ENCODE measurements at regions not wholly inside any gene's neighbourhood (a gene's known extent, or its start where the extent isn't known, plus 50 kb on each side); places are given as distances from the start of the nearest gene placed in this dataset.
A peak's percentile ranks its signal among the peaks of the same experiment; 100 is the strongest.

DNA sequence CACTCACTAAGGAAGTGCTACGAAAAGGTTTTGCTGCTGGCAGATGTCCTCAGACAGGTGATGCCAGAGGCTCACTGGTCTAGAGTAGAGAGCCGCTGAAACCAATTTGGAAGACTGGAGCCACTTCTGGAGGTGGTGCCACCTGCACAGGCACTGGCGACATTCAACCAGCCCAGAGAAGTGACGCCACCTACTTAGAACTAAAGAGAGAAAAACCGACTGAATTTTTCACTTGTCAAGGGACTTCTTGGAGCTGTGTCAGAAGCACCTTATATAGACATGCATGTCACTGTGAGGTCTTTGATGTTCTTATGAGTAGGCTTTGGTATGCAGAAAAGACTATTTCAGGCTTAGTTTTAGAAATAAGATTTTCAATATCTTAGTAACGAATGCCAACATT, 71.4 kb downstream of the BOD1L2 start:
- Mint-ChIP-seq H3K27ac (no peak overlapping the region), H3K36me3 (ENCODE audit: low read depth) (no peaks in the 10 kb centered on the region), H3K4me1 (peaks cover 11% of the 10 kb centered on the region), H3K4me3 (no peak overlapping the region), H3K9me3 (no peaks in the 10 kb centered on the region), H3K27me3 (ENCODE audit: low read depth) (no peaks in the 10 kb centered on the region)
- TF ChIP-seq, protein P1, sequence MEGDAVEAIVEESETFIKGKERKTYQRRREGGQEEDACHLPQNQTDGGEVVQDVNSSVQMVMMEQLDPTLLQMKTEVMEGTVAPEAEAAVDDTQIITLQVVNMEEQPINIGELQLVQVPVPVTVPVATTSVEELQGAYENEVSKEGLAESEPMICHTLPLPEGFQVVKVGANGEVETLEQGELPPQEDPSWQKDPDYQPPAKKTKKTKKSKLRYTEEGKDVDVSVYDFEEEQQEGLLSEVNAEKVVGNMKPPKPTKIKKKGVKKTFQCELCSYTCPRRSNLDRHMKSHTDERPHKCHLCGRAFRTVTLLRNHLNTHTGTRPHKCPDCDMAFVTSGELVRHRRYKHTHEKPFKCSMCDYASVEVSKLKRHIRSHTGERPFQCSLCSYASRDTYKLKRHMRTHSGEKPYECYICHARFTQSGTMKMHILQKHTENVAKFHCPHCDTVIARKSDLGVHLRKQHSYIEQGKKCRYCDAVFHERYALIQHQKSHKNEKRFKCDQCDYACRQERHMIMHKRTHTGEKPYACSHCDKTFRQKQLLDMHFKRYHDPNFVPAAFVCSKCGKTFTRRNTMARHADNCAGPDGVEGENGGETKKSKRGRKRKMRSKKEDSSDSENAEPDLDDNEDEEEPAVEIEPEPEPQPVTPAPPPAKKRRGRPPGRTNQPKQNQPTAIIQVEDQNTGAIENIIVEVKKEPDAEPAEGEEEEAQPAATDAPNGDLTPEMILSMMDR (IDR thresholded peaks at IDR 0.05; ENCODE audit: unreplicated experiment in 3 of 3), result no peak

DNA sequence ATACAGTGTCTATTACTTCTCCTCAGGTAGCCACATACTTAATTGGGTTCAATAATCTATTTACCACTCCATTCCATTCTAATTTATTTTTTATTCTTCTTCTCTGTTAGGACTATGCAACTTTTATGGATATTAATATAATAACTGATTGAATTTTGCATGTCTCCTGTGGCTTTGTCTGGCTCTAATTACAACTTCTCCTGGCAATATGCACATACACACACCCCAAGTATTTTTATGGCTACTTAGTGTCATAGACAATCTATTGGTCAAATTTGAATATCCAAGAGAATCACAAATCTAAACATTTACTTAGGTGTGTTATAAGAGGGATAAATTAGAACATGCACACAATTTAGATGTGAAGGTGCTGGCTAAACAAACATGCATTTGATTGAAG, 73.1 kb downstream of the BOD1L2 start:
- Mint-ChIP-seq H3K4me3 (no peak overlapping the region), H3K36me3 (ENCODE audit: low read depth) (no peaks in the 10 kb centered on the region), H3K4me1 (peaks cover 11% of the 10 kb centered on the region), H3K9me3 (no peaks in the 10 kb centered on the region), H3K27ac (no peak overlapping the region), H3K27me3 (ENCODE audit: low read depth) (no peaks in the 10 kb centered on the region)
- TF ChIP-seq, protein P1 (IDR thresholded peaks at IDR 0.05; ENCODE audit: unreplicated experiment in 3 of 3), result no peak

DNA sequence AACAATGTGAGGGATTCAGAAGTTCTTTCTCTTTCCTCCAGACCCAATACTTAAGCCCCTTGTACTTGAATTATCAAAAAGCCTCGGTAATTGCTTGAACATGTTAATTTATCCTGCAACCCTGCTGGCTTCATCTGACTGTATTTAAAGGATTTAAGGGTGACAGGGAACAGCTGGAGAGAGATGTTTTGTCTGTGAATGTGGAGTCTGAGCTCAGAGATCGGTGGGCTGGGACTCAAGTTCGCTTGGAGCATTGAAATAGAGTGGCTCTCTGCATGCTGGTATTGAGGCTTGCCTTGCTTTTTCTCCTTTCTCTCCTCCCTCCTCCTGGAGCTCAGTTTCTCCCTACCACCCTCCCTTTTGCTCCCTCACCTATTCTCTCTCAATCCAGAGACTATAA, 73.6 kb downstream of the BOD1L2 start:
- H3K4me1 Mint-ChIP-seq, result peaks cover 11% of the 10 kb centered on the region
- H3K9me3 Mint-ChIP-seq, result no peaks in the 10 kb centered on the region
- H3K27me3 Mint-ChIP-seq (ENCODE audit: low read depth), result no peaks in the 10 kb centered on the region
- TF ChIP-seq, protein P1 (IDR thresholded peaks at IDR 0.05; ENCODE audit: unreplicated experiment in 3 of 3), result no peak
- H3K36me3 Mint-ChIP-seq (ENCODE audit: low read depth), result no peaks in the 10 kb centered on the region
- peak overlapping the region in 1 of 3 experiments; percentile 7 for H3K4me3 Mint-ChIP-seq
- H3K27ac Mint-ChIP-seq, result peak overlapping the region in 1 of 3 experiments; percentile 68

DNA sequence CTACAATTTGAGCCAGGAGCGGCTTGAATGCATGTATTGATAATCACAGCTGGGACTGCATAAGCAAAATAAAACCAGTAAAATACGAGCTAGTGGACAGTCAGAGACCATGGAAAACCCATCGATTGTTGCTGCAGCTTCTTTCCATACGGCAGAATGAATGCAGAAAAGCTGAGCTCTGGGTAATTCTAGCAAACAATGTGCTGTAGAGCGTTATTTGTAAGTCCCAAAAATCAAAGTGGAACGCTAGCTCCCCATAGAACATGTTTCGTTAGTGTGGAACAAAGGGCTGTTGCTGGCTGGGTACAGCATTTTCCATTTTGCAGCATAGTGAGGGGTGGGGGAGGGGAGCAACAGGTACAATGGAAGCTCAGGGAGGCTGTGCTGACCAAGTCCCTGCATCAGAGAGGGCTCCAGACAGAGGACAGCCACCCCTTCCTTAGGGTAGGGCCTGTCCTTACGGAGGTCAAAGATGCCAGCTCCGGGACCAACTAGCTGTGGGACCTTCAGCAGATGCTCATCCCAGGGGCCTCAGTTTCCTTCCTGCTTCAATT, 74.1 kb downstream of the BOD1L2 start:
- no peaks in the 10 kb centered on the region for H3K36me3 Mint-ChIP-seq (ENCODE audit: low read depth)
- H3K4me1 Mint-ChIP-seq, result peaks cover 11% of the 10 kb centered on the region
- TF ChIP-seq, protein P1 (IDR thresholded peaks at IDR 0.05; ENCODE audit: unreplicated experiment in 3 of 3), result no peak
- no peaks in the 10 kb centered on the region for H3K9me3 Mint-ChIP-seq
- no peaks in the 10 kb centered on the region for H3K27me3 Mint-ChIP-seq (ENCODE audit: low read depth)
- H3K27ac Mint-ChIP-seq, result peak overlapping the region in 1 of 3 experiments; percentile 68
- H3K4me3 Mint-ChIP-seq, result peak overlapping the region in 1 of 3 experiments; percentile 7

DNA sequence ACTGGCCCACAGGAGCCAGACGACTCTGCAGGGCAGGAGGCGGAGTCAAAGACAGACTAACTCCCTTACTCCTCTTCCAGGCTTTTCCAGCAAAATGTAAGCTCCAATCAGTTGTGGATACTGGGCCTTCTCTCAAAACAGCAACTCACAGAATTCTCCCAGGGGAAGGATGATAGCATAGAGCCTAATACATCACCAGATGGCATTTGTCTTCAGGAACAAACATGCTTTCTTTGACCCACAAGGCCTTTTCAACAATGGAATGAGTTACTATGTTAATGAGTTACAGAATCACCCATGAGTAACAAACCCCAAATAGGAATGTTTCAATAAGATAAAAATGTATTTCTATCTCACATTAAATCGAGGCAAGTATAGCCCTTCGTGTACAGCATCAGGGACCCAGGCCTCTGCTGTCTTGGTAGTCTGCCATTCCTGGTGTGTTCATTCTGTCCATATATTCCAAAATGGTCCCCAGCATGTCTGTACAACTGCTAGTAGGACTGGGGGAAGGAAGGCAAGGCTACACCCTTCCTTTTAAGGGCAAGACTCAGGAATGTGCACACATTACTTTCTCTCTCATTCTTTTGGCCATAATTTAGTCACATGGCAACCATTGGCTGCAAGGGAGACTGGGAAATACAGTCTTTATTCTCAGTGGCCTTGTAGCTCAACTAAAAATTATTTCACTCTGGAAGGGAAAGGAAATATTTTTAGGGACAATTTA, 76.4 kb downstream of the BOD1L2 start:
- Mint-ChIP-seq H3K4me1 (peaks cover 11% of the 10 kb centered on the region), H3K9me3 (peaks cover 3% of the 10 kb centered on the region), H3K4me3 (no peak overlapping the region), H3K36me3 (ENCODE audit: low read depth) (no peaks in the 10 kb centered on the region), H3K27ac (peak overlapping the region in 1 of 3 experiments; percentile 70), H3K27me3 (ENCODE audit: low read depth) (peaks cover 4% of the 10 kb centered on the region)
- TF ChIP-seq, protein P1 (IDR thresholded peaks at IDR 0.05; ENCODE audit: unreplicated experiment in 3 of 3), result no peak

Measured in nephron (organoid).